GM18505 (cell line): ENCODE measurements at regions not wholly inside any gene's neighbourhood (a gene's known extent, or its start where the extent isn't known, plus 50 kb on each side); places are given as distances from the start of the nearest gene placed in this dataset.
"Not testable (repeated sequence)": the region's sequence is repeated elsewhere in the genome, so short reads cannot be mapped to it uniquely, and the experiment has no call there.

Source experiments
- ATAC-seq: cut with Tn5 transposase; IDR thresholded peaks from one replicate; pipeline ENCODE4 v1.9.1; 2021; ENCODE audit not compliant: unreplicated experiment
- POLR2A ChIP-seq: IDR thresholded peaks from 4 replicates; pipeline ENCODE4 v1.6.1; 2011; ENCODE audit warnings: borderline replicate concordance; ENCODE audit not compliant: insufficient read depth, insufficient read length; ENCODE audit errors: extremely low read depth

- no peak for ATAC-seq
- TF ChIP-seq POLR2A: no peak
These were observed 287.2 kb upstream of the FN1 start for GRCh38 chr2:215722986-215723630.

DNA sequence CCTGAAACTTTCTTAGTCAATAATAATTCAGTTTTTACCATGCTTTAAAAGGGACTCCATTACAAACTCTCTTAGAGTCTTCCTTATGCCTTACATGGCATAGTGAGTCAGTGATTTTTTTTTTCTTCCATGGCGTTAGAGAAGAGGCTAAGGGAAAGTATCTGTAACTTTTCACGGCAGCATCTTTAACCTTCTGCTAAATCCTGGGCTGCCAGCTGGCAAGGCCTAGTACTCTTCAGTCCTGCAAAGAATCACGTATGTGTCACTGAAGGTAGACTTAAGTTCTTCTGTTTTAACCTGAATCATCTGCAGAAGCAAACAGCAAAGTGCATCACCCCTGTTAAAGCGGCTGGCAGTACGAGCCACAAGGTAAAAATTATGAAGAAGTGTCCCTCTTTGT, 286.3 kb upstream of the FN1 start:
- no peak for TF ChIP-seq POLR2A
- ATAC-seq: no peak

DNA sequence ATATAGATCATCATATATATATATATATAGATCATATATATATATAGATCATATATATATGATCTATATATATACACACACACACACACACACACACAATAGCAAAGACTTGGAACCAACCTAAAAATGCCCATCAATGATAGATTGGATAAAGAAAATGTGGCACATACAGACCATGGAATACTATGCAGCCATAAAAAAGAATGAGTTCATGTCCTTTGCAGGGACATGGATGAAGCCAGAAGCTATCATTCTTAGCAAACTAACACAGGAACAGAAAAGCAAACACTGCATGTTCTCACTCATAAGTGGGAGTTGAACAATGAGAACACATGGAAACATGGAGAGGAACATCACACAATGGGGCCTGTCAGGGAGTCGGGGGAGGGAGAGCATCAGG, 285.6 kb upstream of the FN1 start:
- not testable (repeated sequence) for ATAC-seq

GRCh38 chr2:215718890-215719289, 283.0 kb upstream of the FN1 start:
- ATAC-seq: no peak
- no peak for TF ChIP-seq POLR2A

- no peak for TF ChIP-seq POLR2A
- ATAC-seq: no peak
These were observed 282.6 kb upstream of the FN1 start for GRCh38 chr2:215718436-215718835.

GRCh38 chr2:215717501-215718381, 281.9 kb upstream of the FN1 start:
- no peak for ATAC-seq
- TF ChIP-seq POLR2A: no peak

DNA sequence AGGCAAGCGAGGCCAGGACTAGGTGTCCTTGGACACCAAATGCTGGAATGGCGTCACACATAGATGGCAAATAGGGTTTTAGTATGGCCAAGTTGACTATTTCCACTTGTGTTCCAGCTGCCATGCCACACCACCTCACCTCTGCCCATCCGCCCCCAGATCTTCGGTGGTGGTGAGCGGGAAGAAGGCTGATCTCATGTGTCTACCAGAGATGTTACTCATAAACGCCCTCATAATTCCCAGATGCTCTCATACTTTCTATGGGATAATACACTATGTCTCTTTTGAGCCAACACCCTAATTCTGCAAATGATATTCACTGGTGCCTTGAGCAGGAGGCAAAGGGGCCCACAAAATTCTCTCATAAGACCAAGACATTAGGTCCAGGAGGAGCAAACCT, 281.1 kb upstream of the FN1 start:
- TF ChIP-seq POLR2A: no peak
- no peak for ATAC-seq

GRCh38 chr2:215712871-215713790, 277.3 kb upstream of the FN1 start:
- ATAC-seq: no peak
- no peak for TF ChIP-seq POLR2A

- no peak for TF ChIP-seq POLR2A
- no peak for ATAC-seq
These were observed 276.5 kb upstream of the FN1 start for GRCh38 chr2:215712219-215712868.

DNA sequence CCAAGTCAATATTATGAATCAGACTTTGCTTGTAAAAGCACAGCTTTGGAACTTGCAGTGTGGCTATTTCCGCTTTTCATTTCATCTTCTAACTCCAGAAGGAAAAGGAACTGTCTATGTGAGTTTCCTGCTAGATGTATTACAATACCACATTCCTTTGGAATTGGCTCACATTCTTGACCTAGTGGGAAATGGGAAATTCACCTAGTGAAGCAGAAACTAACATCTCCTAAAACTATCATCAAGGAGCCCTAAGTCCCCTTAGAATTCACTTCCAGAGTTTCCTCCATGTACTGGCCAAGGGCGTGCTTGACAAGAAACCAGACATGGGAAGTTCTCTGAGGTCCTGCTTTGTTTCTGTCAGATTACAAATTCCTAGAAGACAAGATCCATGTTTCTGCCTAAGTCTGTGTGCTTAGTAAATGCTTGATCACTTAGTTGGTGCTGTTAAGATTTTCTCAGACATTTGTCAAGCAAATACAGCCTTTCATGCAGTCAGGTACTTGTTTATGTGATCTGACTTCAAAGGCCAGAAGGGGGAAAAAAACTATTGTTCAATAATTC, 275.7 kb upstream of the FN1 start:
- no peak for TF ChIP-seq POLR2A
- no peak for ATAC-seq

DNA sequence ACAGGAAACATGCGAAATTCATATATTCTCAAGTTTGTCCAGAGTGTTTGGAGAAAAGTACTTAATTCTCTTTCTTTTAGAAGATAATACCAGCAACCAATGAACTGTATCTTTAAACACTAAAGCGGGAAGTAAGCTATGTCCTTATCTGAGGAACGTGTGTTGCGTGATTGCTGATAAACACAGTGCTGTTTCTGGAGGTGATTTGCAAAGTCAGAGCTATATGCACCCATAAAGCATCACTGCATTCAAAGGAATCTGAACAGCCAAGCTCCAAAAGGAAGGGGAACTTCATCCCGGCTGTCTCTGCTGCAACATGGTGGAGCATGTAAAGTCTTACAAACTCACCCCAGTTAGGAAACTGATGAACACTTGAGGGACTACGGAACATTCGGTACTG, 271.7 kb upstream of the FN1 start:
- ATAC-seq: no peak
- no peak for TF ChIP-seq POLR2A

DNA sequence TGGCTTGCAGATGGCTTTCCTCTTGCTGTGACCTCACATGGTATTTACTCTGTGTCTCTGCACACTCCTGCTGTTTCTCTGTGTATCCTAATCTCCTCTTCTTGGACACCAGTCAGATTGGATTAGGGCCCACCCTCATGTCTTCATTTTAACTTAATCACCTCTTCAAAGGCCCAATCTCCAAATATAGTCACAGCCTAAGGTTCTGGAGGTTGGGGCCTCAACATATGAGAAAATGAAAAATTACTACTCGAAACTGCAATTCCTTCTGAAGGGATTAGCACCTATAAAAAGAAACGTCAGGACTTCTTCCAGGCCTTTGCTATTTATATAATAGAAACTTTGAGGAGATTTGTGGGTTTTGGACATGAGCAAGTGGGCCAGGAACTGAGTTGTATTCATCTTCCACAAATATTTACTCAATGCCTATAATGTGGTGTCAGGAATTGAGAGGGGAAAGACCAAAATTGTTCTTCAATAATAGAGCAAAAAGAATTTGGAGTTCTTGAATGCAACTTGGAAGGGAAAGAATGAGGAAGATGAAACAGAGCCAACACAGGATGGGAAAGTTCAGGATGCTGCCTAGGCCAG, 270.0 kb upstream of the FN1 start:
- TF ChIP-seq POLR2A: no peak
- no peak for ATAC-seq
